ENCODE measurements at regions not wholly inside any gene's neighbourhood (a gene's known extent, or its start where the extent isn't known, plus 50 kb on each side); places are given as distances from the start of the nearest gene placed in this dataset.

DNA sequence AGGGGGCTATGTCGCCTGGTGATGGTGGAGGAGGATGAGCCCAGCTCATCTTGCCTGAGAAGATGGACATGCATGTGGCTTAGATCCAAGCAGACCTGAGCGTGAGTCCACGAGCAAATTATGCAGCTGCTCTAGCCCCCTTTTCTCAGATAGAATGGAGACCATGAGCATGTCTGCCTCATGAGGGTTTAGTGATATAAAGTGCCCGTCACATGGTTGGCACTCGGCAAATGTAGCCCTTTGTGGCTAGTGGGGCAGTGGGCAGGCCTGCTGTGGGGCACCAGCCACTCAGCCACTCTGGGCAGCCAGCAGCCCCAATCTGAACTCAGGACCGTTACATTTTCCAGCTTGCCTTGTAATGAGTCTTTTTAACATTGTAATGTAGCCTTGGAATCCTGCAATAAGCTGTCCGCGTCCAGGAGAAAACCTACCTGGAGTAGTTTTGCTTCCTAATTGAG is 92.1 kb upstream of the HS6ST1 start (continued):
- TF ChIP-seq CHD7 (IDR thresholded peaks at IDR 0.05; ENCODE audit: low read depth, low read length): no peak
- TF ChIP-seq MEF2A (IDR thresholded peaks at IDR 0.05; ENCODE audit: control insufficient read depth, low read depth, low read length): no peak
- TF ChIP-seq GATA2 (CRISPR knock-in tag; IDR thresholded peaks at IDR 0.05): no peak
- no peak for TF ChIP-seq MYNN (IDR thresholded peaks at IDR 0.05)
- no peak for TF ChIP-seq MYNN (CRISPR knock-in tag; IDR thresholded peaks at IDR 0.05)
- TF ChIP-seq ZBTB12 (CRISPR knock-in tag; IDR thresholded peaks at IDR 0.05): no peak
- TF ChIP-seq, protein P1, sequence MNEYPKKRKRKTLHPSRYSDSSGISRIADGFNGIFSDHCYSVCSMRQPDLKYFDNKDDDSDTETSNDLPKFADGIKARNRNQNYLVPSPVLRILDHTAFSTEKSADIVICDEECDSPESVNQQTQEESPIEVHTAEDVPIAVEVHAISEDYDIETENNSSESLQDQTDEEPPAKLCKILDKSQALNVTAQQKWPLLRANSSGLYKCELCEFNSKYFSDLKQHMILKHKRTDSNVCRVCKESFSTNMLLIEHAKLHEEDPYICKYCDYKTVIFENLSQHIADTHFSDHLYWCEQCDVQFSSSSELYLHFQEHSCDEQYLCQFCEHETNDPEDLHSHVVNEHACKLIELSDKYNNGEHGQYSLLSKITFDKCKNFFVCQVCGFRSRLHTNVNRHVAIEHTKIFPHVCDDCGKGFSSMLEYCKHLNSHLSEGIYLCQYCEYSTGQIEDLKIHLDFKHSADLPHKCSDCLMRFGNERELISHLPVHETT (CRISPR knock-in tag; conservative IDR thresholded peaks at IDR 0.05 in 1 of 2, IDR thresholded peaks at IDR 0.05 in 1 of 2): no peak
- no peak for TF ChIP-seq ZBED1 (IDR thresholded peaks at IDR 0.05)
- no peak for TF ChIP-seq STAG1 (CRISPR knock-in tag; IDR thresholded peaks at IDR 0.05; ENCODE audit: borderline replicate concordance)
- no peak for TF ChIP-seq CBFB (CRISPR knock-in tag; IDR thresholded peaks at IDR 0.05)
- TF ChIP-seq MAFK (IDR thresholded peaks at IDR 0.05; ENCODE audit: low read length): no peak
- TF ChIP-seq ZNF274 (IDR thresholded peaks at IDR 0.05; ENCODE audit: borderline replicate concordance, low read depth, low read length): no peak
